WTC11 (cell line): ENCODE measurements at regions not wholly inside any gene's neighbourhood (a gene's known extent, or its start where the extent isn't known, plus 50 kb on each side); places are given as distances from the start of the nearest gene placed in this dataset.

Experiments
- ATF2 ChIP-seq: sonication (generic); formaldehyde crosslinking; IDR thresholded peaks from 2 replicates; pipeline ENCODE4 v1.8.1; 2022; ENCODE audit warnings: low read depth, missing genetic modification reagents, borderline replicate concordance
- ATF3 ChIP-seq: sonication (generic); formaldehyde crosslinking; conservative IDR thresholded peaks from 2 replicates; pipeline ENCODE4 v1.8.1; 2022; ENCODE audit warnings: mild to moderate bottlenecking, missing genetic modification reagents
- CREB1 ChIP-seq: sonication (generic); formaldehyde crosslinking; IDR thresholded peaks from 2 replicates; pipeline ENCODE4 v1.8.0; 2023; ENCODE audit warnings: mild to moderate bottlenecking, missing genetic modification reagents
- CTCF ChIP-seq: fragments of 200-600 bp; IDR thresholded peaks from 2 replicates; pipeline ENCODE4 v1.8.0; 2022; ENCODE audit warnings: antibody characterized with exemption
- ETV6 ChIP-seq: sonication (generic); formaldehyde crosslinking; IDR thresholded peaks from 2 replicates; pipeline ENCODE4 v1.8.1; 2022; ENCODE audit warnings: mild to moderate bottlenecking, missing genetic modification reagents
- FOXK1 ChIP-seq: sonication (generic); formaldehyde crosslinking; IDR thresholded peaks from 2 replicates; pipeline ENCODE4 v1.8.0; 2022; ENCODE audit warnings: mild to moderate bottlenecking, moderate library complexity, missing genetic modification reagents
- FOXP4 ChIP-seq: sonication (generic); formaldehyde crosslinking; IDR thresholded peaks from 2 replicates; pipeline ENCODE4 v1.8.0; 2022; ENCODE audit warnings: mild to moderate bottlenecking, missing genetic modification reagents
- JUN ChIP-seq: sonication (generic); formaldehyde crosslinking; IDR thresholded peaks from 2 replicates; pipeline ENCODE4 v1.8.0; 2023; ENCODE audit warnings: mild to moderate bottlenecking, missing genetic modification reagents
- MAX ChIP-seq: sonication (generic); formaldehyde crosslinking; IDR thresholded peaks from 2 replicates; pipeline ENCODE4 v1.8.0; 2022; ENCODE audit warnings: mild to moderate bottlenecking, missing genetic modification reagents
- NFYB ChIP-seq: sonication (generic); formaldehyde crosslinking; conservative IDR thresholded peaks from 2 replicates; pipeline ENCODE4 v1.8.0; 2022; ENCODE audit warnings: low read depth, missing genetic modification reagents
- OVOL2 ChIP-seq: fragments of 250-450 bp; sonication (Bioruptor Pico); IDR thresholded peaks from 2 replicates; pipeline ENCODE4 v1.9.0; 2021; ENCODE audit warnings: mild to moderate bottlenecking, borderline replicate concordance
- SP1 ChIP-seq: sonication (generic); formaldehyde crosslinking; conservative IDR thresholded peaks from 2 replicates; pipeline ENCODE4 v1.8.1; 2022; ENCODE audit warnings: missing genetic modification reagents
- ZNF121 ChIP-seq: sonication (generic); formaldehyde crosslinking; IDR thresholded peaks from 2 replicates; pipeline ENCODE4 v1.8.0; 2023; ENCODE audit warnings: missing genetic modification reagents

- TF ChIP-seq CTCF (no peak), CREB1 (CRISPR knock-in tag) (no peak), ATF2 (CRISPR knock-in tag) (no peak), FOXP4 (no peak), ATF3 (CRISPR knock-in tag) (no peak), JUN (no peak), MAX (no peak), ETV6 (CRISPR knock-in tag) (no peak), ZNF121 (no peak), FOXK1 (CRISPR knock-in tag) (no peak), NFYB (CRISPR knock-in tag) (no peak), OVOL2 (no peak), SP1 (CRISPR knock-in tag) (no peak)
Observed at GRCh38 chr2:238978497-238978896, 130.6 kb downstream of the TWIST2 start.
